Natural killer cell (primary cell): ENCODE measurements at regions not wholly inside any gene's neighbourhood (a gene's known extent, or its start where the extent isn't known, plus 50 kb on each side); places are given as distances from the start of the nearest gene placed in this dataset.

Source experiments
- ATAC-seq, 3 donors: fragments of 150-1000 bp in 2 of 3; fragments of 200-7000 bp in 1 of 3; cut with Tn5 transposase; 1 replicate in 1 of 3; 2 replicates in 2 of 3; pipeline ENCODE4 v1.10.0; 2021; ENCODE audit warnings: mild to moderate bottlenecking in 2 of 3, moderate library complexity in 2 of 3
- DNase-seq, 2 donors: peaks; one replicate each; pipeline versions ENCODE4 v3.0.0 to v3.0.0-alpha.2; 2013 to 2021; ENCODE audit warnings: mixed read lengths in 1 of 2
- H3K27ac ChIP-seq: one replicate; pipeline ENCODE4 v1.5.1; 2013; ENCODE audit warnings: mild to moderate bottlenecking, low read length
- H3K27me3 ChIP-seq: one replicate; pipeline ENCODE4 v1.6.1; 2013; ENCODE audit warnings: low read length; ENCODE audit not compliant: control insufficient read depth, insufficient read depth
- H3K36me3 ChIP-seq: one replicate; pipeline ENCODE4 v1.6.1; 2013; ENCODE audit warnings: low read length; ENCODE audit not compliant: control insufficient read depth, insufficient read depth
- H3K4me1 ChIP-seq: one replicate; pipeline ENCODE4 v1.6.1; 2013; ENCODE audit warnings: low read length; ENCODE audit not compliant: control insufficient read depth, insufficient read depth
- H3K4me3 ChIP-seq: one replicate; pipeline ENCODE4 v1.5.1; 2013; ENCODE audit warnings: low read length
- H3K9me3 ChIP-seq: one replicate; pipeline ENCODE4 v1.6.1; 2013; ENCODE audit warnings: low read length; ENCODE audit not compliant: control insufficient read depth, insufficient read depth
- H3K27ac Mint-ChIP-seq, 2 donors: one replicate each; pipeline ENCODE4 v1.8.0; 2022; ENCODE audit warnings: mild to moderate bottlenecking in 2 of 2, mixed read lengths in 2 of 2, moderate library complexity in 1 of 2
- H3K27me3 Mint-ChIP-seq, 2 donors: one replicate each; pipeline ENCODE4 v1.8.0; 2022; ENCODE audit warnings: low read depth in 2 of 2, mixed read lengths in 2 of 2
- H3K36me3 Mint-ChIP-seq: one replicate; pipeline ENCODE4 v1.8.0; 2022; ENCODE audit warnings: mixed read lengths
- H3K4me1 Mint-ChIP-seq, 2 donors: one replicate each; pipeline ENCODE4 v1.8.0; 2022; ENCODE audit warnings: mixed read lengths in 2 of 2
- H3K4me3 Mint-ChIP-seq: one replicate; pipeline ENCODE4 v1.8.0; 2022; ENCODE audit warnings: mild to moderate bottlenecking, moderate library complexity, mixed read lengths
- H3K9me3 Mint-ChIP-seq, 2 donors: one replicate each; pipeline ENCODE4 v1.8.0; 2022; ENCODE audit warnings: mixed read lengths in 2 of 2
- WGBS: methylation state at CpG from one replicate; pipeline ENCODE4 v1.1.7; 2013; ENCODE audit warnings: missing lambda C conversion rate; ENCODE audit not compliant: insufficient coverage; 5-methylcytosine and 5-hydroxymethylcytosine counted together
- intact Hi-C: fragments of 100-400 bp; cut with micrococcal nuclease; formaldehyde crosslinking; loops from one replicate; pipeline ENCODE4 v1.14.2; 2022
- TF ChIP-seq, protein P1 (sequence below): fragments of 200-600 bp; IDR thresholded peaks from one replicate; pipeline ENCODE4 v1.8.0; 2022; ENCODE audit warnings: antibody characterized with exemption

DNA sequence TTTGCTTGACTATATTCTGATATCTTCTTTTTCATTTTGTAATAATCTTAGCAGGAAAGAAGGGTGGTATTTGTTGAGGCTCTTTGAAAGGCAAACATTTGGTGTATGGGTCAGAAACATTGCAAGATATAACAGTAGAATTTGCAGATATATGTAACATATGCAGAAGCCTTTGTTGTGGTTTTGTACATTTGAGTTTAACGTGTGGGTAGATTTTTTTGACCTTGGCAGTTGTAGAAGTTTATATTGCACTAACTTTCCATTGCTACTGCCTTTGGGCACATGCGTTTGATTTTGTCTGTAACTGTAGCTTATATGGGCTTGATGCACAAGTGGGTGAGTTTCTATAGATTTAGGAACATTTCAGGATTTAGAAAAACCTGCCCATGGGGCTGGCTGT, 78.5 kb upstream of the SPRY2 start:
- Mint-ChIP-seq H3K4me3 (no peak overlapping the region), H3K36me3 (peaks cover 9% of the 10 kb centered on the region), H3K9me3 (peaks cover 3 to 5% of the 10 kb centered on the region in 2 donors), H3K4me1 (peaks cover 26 to 43% of the 10 kb centered on the region in 2 donors), H3K27ac (peak overlapping the region in 1 of 2 donors; percentile 7), H3K27me3 (no peaks in the 10 kb centered on the region)
- no peak overlapping the region for H3K4me3 ChIP-seq
- TF ChIP-seq, protein P1, sequence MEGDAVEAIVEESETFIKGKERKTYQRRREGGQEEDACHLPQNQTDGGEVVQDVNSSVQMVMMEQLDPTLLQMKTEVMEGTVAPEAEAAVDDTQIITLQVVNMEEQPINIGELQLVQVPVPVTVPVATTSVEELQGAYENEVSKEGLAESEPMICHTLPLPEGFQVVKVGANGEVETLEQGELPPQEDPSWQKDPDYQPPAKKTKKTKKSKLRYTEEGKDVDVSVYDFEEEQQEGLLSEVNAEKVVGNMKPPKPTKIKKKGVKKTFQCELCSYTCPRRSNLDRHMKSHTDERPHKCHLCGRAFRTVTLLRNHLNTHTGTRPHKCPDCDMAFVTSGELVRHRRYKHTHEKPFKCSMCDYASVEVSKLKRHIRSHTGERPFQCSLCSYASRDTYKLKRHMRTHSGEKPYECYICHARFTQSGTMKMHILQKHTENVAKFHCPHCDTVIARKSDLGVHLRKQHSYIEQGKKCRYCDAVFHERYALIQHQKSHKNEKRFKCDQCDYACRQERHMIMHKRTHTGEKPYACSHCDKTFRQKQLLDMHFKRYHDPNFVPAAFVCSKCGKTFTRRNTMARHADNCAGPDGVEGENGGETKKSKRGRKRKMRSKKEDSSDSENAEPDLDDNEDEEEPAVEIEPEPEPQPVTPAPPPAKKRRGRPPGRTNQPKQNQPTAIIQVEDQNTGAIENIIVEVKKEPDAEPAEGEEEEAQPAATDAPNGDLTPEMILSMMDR, result no peak
- H3K9me3 ChIP-seq, result peaks cover 18% of the 10 kb centered on the region
- no peak overlapping the region for H3K27ac ChIP-seq
- H3K27me3 ChIP-seq, result no peaks in the 10 kb centered on the region
- DNase-seq, result no peak
- 14% methylated on average over 2 of the region's 2 CpGs for WGBS
- no peaks in the 10 kb centered on the region for H3K36me3 ChIP-seq
- ATAC-seq, result no peak
- H3K4me1 ChIP-seq, result peaks cover 4% of the 10 kb centered on the region
- intact Hi-C loops, result loop anchor here (10.0 kb wide), 1 partner anchor 45 kb away; no protein-coding TSS in a partner anchor

DNA sequence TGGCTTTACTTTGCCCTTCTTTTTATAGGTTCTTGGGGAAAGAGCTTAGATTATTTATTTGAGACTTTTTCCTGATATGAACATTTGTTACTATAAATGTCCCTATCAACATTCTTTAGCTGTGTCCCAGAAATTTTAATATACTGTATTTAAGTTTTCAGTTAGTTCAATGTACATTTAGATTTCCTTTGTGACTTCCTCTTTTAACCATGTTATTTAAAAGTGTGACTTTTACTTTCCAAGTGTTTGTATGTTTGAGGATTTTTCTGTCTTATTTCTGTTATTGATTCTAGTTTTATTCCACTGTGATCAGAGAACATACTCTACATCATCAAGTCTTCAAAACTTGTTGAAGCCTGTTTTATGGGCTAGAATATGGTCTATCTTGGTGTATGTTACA, 72.7 kb upstream of the SPRY2 start:
- intact Hi-C loops, result loop anchor here (10.0 kb wide), 1 partner anchor 51 kb away; no protein-coding TSS in a partner anchor
- Mint-ChIP-seq H3K4me1 (peaks cover 23 to 44% of the 10 kb centered on the region in 2 donors), H3K4me3 (peak overlapping the region; percentile 71), H3K27ac (peak overlapping the region in 1 of 2 donors; percentile 19), H3K36me3 (no peaks in the 10 kb centered on the region), H3K27me3 (peaks cover 0 to 2% of the 10 kb centered on the region in 2 donors), H3K9me3 (no peaks in the 10 kb centered on the region)
- no peak overlapping the region for H3K27ac ChIP-seq
- TF ChIP-seq, protein P1, result no peak
- H3K9me3 ChIP-seq, result no peaks in the 10 kb centered on the region
- H3K27me3 ChIP-seq, result no peaks in the 10 kb centered on the region
- ATAC-seq, result peak in 1 of 3 donors; percentile 53
- peaks cover 4% of the 10 kb centered on the region for H3K4me1 ChIP-seq
- H3K4me3 ChIP-seq, result no peak overlapping the region
- no peak for DNase-seq
- no peaks in the 10 kb centered on the region for H3K36me3 ChIP-seq

DNA sequence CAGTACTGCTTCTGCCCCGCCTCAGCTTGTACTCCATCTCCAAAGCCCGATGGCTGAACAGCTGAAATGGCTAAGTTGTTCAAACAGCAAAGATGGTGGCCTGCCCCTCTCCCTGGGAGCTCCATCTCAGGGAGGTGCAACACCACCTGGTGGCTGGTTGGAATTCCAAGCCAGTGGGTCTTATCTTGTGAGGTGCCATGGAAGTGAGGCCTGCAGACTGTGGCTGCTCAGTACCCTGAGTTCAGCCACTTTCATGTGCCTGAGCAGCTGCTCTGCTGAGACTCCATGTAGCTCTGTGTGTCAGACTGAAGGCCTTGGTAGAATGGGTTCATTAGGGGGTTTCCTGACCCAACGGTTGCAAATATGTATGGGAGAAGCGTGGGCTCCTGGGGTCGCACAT, 67.3 kb upstream of the SPRY2 start:
- Mint-ChIP-seq H3K4me1 (peaks cover 13 to 32% of the 10 kb centered on the region in 2 donors), H3K36me3 (peaks cover 30% of the 10 kb centered on the region), H3K27ac (no peak overlapping the region), H3K4me3 (no peak overlapping the region), H3K27me3 (peaks cover 16 to 18% of the 10 kb centered on the region in 2 donors), H3K9me3 (peaks cover 5 to 11% of the 10 kb centered on the region in 2 donors)
- DNase-seq, result no peak
- no peak overlapping the region for H3K27ac ChIP-seq
- ATAC-seq, result peak in 1 of 3 donors; percentile 22
- TF ChIP-seq, protein P1, result no peak
- intact Hi-C loops, result no loop called here
- no peaks in the 10 kb centered on the region for H3K9me3 ChIP-seq
- no peaks in the 10 kb centered on the region for H3K27me3 ChIP-seq
- WGBS, result 90% methylated on average over 5 of the region's 5 CpGs
- no peaks in the 10 kb centered on the region for H3K36me3 ChIP-seq
- peaks cover 17% of the 10 kb centered on the region for H3K4me1 ChIP-seq
- no peak overlapping the region for H3K4me3 ChIP-seq

GRCh38 chr13:80400865-80401426, 60.0 kb upstream of the SPRY2 start:
- Mint-ChIP-seq H3K4me1 (peaks cover 53 to 57% of the 10 kb centered on the region in 2 donors), H3K9me3 (peaks cover 5 to 11% of the 10 kb centered on the region in 2 donors)
- intact Hi-C loops, result no loop called here

More at GRCh38 chr13:80400865-80401426, 60.0 kb upstream of the SPRY2 start:
- Mint-ChIP-seq H3K4me3 (peak overlapping the region; percentile 79), H3K27me3 (peaks cover 30 to 36% of the 10 kb centered on the region in 2 donors), H3K36me3 (peaks cover 20% of the 10 kb centered on the region), H3K27ac (peak overlapping the region; percentile 27 to 52)
- Histone ChIP-seq H3K27me3 (no peaks in the 10 kb centered on the region), H3K9me3 (no peaks in the 10 kb centered on the region), H3K4me1 (peaks cover 16% of the 10 kb centered on the region), H3K27ac (peak overlapping the region; percentile 13), H3K36me3 (no peaks in the 10 kb centered on the region), H3K4me3 (no peak overlapping the region)
- DNase-seq, result no peak
- no peak for ATAC-seq
- TF ChIP-seq, protein P1, result no peak
- 40% methylated on average over 1 of the region's 5 CpGs for WGBS
